ENCODE measurements at regions not wholly inside any gene's neighbourhood (a gene's known extent, or its start where the extent isn't known, plus 50 kb on each side); places are given as distances from the start of the nearest gene placed in this dataset.

- peaks cover 10% of the 10 kb centered on the region for H3K9me3 Mint-ChIP-seq (ENCODE audit: unreplicated experiment)
- no peak overlapping the region for H3K4me3 Mint-ChIP-seq (ENCODE audit: unreplicated experiment)
- ChIA-PET POLR2A (no interaction called here), CTCF (interaction anchor here (0.6 kb wide), 1 partner anchor 14 kb away, joined by 3 read pairs; no protein-coding TSS in a partner anchor)
- H3K36me3 Mint-ChIP-seq (ENCODE audit: insufficient read depth, unreplicated experiment) = no peaks in the 10 kb centered on the region
- DNase-seq (ENCODE audit: unreplicated experiment) = no peak
- no peak for TF ChIP-seq CTCF (IDR thresholded peaks at IDR 0.05; ENCODE audit: unreplicated experiment)
- BruUV-seq (replicated peaks) = no TSS peak
- H3K27me3 Mint-ChIP-seq (ENCODE audit: insufficient read depth, unreplicated experiment) = no peaks in the 10 kb centered on the region
- intact Hi-C loops (cut with micrococcal nuclease) = no loop called here
- no peaks in the 10 kb centered on the region for H3K4me1 Mint-ChIP-seq (ENCODE audit: insufficient read depth, unreplicated experiment)
- no peak overlapping the region for H3K27ac Mint-ChIP-seq (ENCODE audit: low read depth, unreplicated experiment)
Observed at GRCh38 chr7:81648716-81649115, 121.1 kb downstream of the HGF start.

- H3K27me3 Mint-ChIP-seq (ENCODE audit: insufficient read depth, unreplicated experiment) = no peaks in the 10 kb centered on the region
- CTCF ChIA-PET = no interaction called here
- H3K36me3 Mint-ChIP-seq (ENCODE audit: insufficient read depth, unreplicated experiment) = no peaks in the 10 kb centered on the region
- H3K4me1 Mint-ChIP-seq (ENCODE audit: insufficient read depth, unreplicated experiment) = no peaks in the 10 kb centered on the region
- intact Hi-C loops (cut with micrococcal nuclease) = no loop called here
- DNase-seq (ENCODE audit: unreplicated experiment) = no peak
- BruUV-seq (replicated peaks) = no TSS peak
- H3K27ac Mint-ChIP-seq (ENCODE audit: low read depth, unreplicated experiment) = no peak overlapping the region
- POLR2A ChIA-PET = no interaction called here
- no peak overlapping the region for H3K4me3 Mint-ChIP-seq (ENCODE audit: unreplicated experiment)
- peaks cover 7% of the 10 kb centered on the region for H3K9me3 Mint-ChIP-seq (ENCODE audit: unreplicated experiment)
- TF ChIP-seq CTCF (IDR thresholded peaks at IDR 0.05; ENCODE audit: unreplicated experiment) = no peak
Observed at GRCh38 chr7:81645435-81645834, 124.4 kb downstream of the HGF start.

- H3K4me3 Mint-ChIP-seq (ENCODE audit: unreplicated experiment) = no peak overlapping the region
- H3K9me3 Mint-ChIP-seq (ENCODE audit: unreplicated experiment) = peaks cover 11% of the 10 kb centered on the region
- no TSS peak for BruUV-seq (replicated peaks)
- no peak for DNase-seq (ENCODE audit: unreplicated experiment)
- H3K36me3 Mint-ChIP-seq (ENCODE audit: insufficient read depth, unreplicated experiment) = no peaks in the 10 kb centered on the region
- H3K4me1 Mint-ChIP-seq (ENCODE audit: insufficient read depth, unreplicated experiment) = peaks cover 11% of the 10 kb centered on the region
- H3K27me3 Mint-ChIP-seq (ENCODE audit: insufficient read depth, unreplicated experiment) = no peaks in the 10 kb centered on the region
- ChIA-PET CTCF (interaction anchor here (0.9 kb wide), 1 partner anchor 71 kb away, joined by 3 read pairs; no protein-coding TSS in a partner anchor), POLR2A (no interaction called here)
- intact Hi-C loops (cut with micrococcal nuclease) = no loop called here
- no peak for TF ChIP-seq CTCF (IDR thresholded peaks at IDR 0.05; ENCODE audit: unreplicated experiment)
- no peak overlapping the region for H3K27ac Mint-ChIP-seq (ENCODE audit: low read depth, unreplicated experiment)
Observed at GRCh38 chr7:81641873-81642272, 128.0 kb downstream of the HGF start.

- Mint-ChIP-seq H3K4me3 (ENCODE audit: unreplicated experiment) (no peak overlapping the region), H3K27me3 (ENCODE audit: insufficient read depth, unreplicated experiment) (no peaks in the 10 kb centered on the region)
- no TSS peak for BruUV-seq (replicated peaks)
Observed at GRCh38 chr7:81638198-81638597, 131.6 kb downstream of the HGF start.

More at GRCh38 chr7:81638198-81638597, 131.6 kb downstream of the HGF start:
- DNase-seq (ENCODE audit: unreplicated experiment) = no peak
- ChIA-PET POLR2A (interaction anchor here (2.0 kb wide), 1 partner anchor 9 kb away, joined by 7 read pairs; no protein-coding TSS in a partner anchor), CTCF (no interaction called here)
- TF ChIP-seq CTCF (IDR thresholded peaks at IDR 0.05; ENCODE audit: unreplicated experiment) = no peak
- Mint-ChIP-seq H3K27ac (ENCODE audit: low read depth, unreplicated experiment) (no peak overlapping the region), H3K9me3 (ENCODE audit: unreplicated experiment) (peaks cover 11% of the 10 kb centered on the region), H3K4me1 (ENCODE audit: insufficient read depth, unreplicated experiment) (peaks cover 11% of the 10 kb centered on the region), H3K36me3 (ENCODE audit: insufficient read depth, unreplicated experiment) (no peaks in the 10 kb centered on the region)
- intact Hi-C loops (cut with micrococcal nuclease) = no loop called here
